ENCODE measurements at regions not wholly inside any gene's neighbourhood (a gene's known extent, or its start where the extent isn't known, plus 50 kb on each side); places are given as distances from the start of the nearest gene placed in this dataset.

- no peak for DNase-seq (ENCODE audit: low read depth)
These were observed 378.5 kb downstream of the RFPL4B start for GRCh38 chr6:112725541-112726085.

GRCh38 chr6:112735129-112735528 lies 388.0 kb downstream of the RFPL4B start:
- no peak for DNase-seq (ENCODE audit: low read depth)

- DNase-seq (ENCODE audit: low read depth): no peak
These were observed 392.6 kb downstream of the RFPL4B start for GRCh38 chr6:112739766-112740165.

- no peak for DNase-seq (ENCODE audit: low read depth)
These were observed 396.2 kb downstream of the RFPL4B start for GRCh38 chr6:112743323-112743722.

- DNase-seq (ENCODE audit: low read depth): peak; percentile 55
These were observed 397.7 kb downstream of the RFPL4B start for GRCh38 chr6:112744827-112745226.

GRCh38 chr6:112745765-112746164 lies 398.6 kb downstream of the RFPL4B start:
- no peak for DNase-seq (ENCODE audit: low read depth)

GRCh38 chr6:112749673-112750072 lies 402.5 kb downstream of the RFPL4B start:
- no peak for DNase-seq (ENCODE audit: low read depth)

GRCh38 chr6:112752305-112752704 lies 405.2 kb downstream of the RFPL4B start:
- no peak for DNase-seq (ENCODE audit: low read depth)

GRCh38 chr6:112752791-112753190 lies 405.7 kb downstream of the RFPL4B start:
- peak; percentile 9 for DNase-seq (ENCODE audit: low read depth)

- DNase-seq (ENCODE audit: low read depth): peak; percentile 22
These were observed 413.7 kb downstream of the RFPL4B start for GRCh38 chr6:112760831-112761230.

GRCh38 chr6:112761740-112762139 lies 414.6 kb downstream of the RFPL4B start:
- no peak for DNase-seq (ENCODE audit: low read depth)

- no peak for DNase-seq (ENCODE audit: low read depth)
These were observed 417.2 kb downstream of the RFPL4B start for GRCh38 chr6:112764377-112764776.

GRCh38 chr6:112770308-112770707 lies 423.2 kb downstream of the RFPL4B start:
- DNase-seq (ENCODE audit: low read depth): no peak

GRCh38 chr6:112773187-112773586 lies 426.1 kb downstream of the RFPL4B start:
- DNase-seq (ENCODE audit: low read depth): peak; percentile 28

GRCh38 chr6:112774319-112774718 lies 427.2 kb downstream of the RFPL4B start:
- DNase-seq (ENCODE audit: low read depth): no peak

- peak; percentile 84 for DNase-seq (ENCODE audit: low read depth)
These were observed 433.5 kb downstream of the RFPL4B start for GRCh38 chr6:112780498-112781096.

GRCh38 chr6:112781241-112781640 lies 434.1 kb downstream of the RFPL4B start:
- peak; percentile 38 for DNase-seq (ENCODE audit: low read depth)

- no peak for DNase-seq (ENCODE audit: low read depth)
These were observed 438.3 kb downstream of the RFPL4B start for GRCh38 chr6:112785408-112785807.

GRCh38 chr6:112786801-112787200 lies 439.7 kb downstream of the RFPL4B start:
- no peak for DNase-seq (ENCODE audit: low read depth)

- no peak for DNase-seq (ENCODE audit: low read depth)
These were observed 440.2 kb downstream of the RFPL4B start for GRCh38 chr6:112787371-112787770.

- DNase-seq (ENCODE audit: low read depth): no peak
These were observed 448.2 kb downstream of the RFPL4B start for GRCh38 chr6:112795316-112795715.

- DNase-seq (ENCODE audit: low read depth): no peak
These were observed 449.6 kb downstream of the RFPL4B start for GRCh38 chr6:112796712-112797111.

- no peak for DNase-seq (ENCODE audit: low read depth)
These were observed 452.8 kb downstream of the RFPL4B start for GRCh38 chr6:112799889-112800288.

GRCh38 chr6:112800439-112800838 lies 453.3 kb downstream of the RFPL4B start:
- peak; percentile 7 for DNase-seq (ENCODE audit: low read depth)
